SU-DHL-6 (cell line): ENCODE measurements at regions not wholly inside any gene's neighbourhood (a gene's known extent, or its start where the extent isn't known, plus 50 kb on each side); places are given as distances from the start of the nearest gene placed in this dataset.

Experiments
- H2AFZ ChIP-seq: fragments of 200-600 bp; sonication (generic); 2 replicates; pipeline ENCODE4 v1.6.1; 2014; ENCODE audit warnings: low read depth, mild to moderate bottlenecking, moderate library complexity, mixed read lengths, antibody characterized with exemption, low read length; ENCODE audit not compliant: severe bottlenecking
- H3F3A ChIP-seq: fragments of 200-600 bp; shearing (Covaris generic); 2 replicates; pipeline ENCODE4 v1.6.0; 2016; ENCODE audit warnings: antibody characterized with exemption, mild to moderate bottlenecking; ENCODE audit not compliant: insufficient read depth
- H3K27ac ChIP-seq: fragments of 200-600 bp; sonication (generic); 2 replicates; pipeline ENCODE4 v1.5.1; 2016; ENCODE audit warnings: low read depth, mild to moderate bottlenecking, low read length, moderate library complexity, mixed read lengths
- H3K27me3 ChIP-seq: fragments of 200-600 bp; sonication (generic), shearing (Covaris generic); 2 replicates; pipeline ENCODE4 v1.6.0; 2014; ENCODE audit warnings: mild to moderate bottlenecking, low read length
- H3K36me3 ChIP-seq: fragments of 200-600 bp; sonication (generic); 2 replicates; pipeline ENCODE4 v1.6.1; 2014; ENCODE audit warnings: mild to moderate bottlenecking, low read length, mixed read lengths
- H3K4me2 ChIP-seq: fragments of 300-600, 200-600 bp; shearing (Covaris generic), sonication (generic); 2 replicates; pipeline ENCODE4 v1.6.0; 2014; ENCODE audit warnings: low read length, low read depth, mild to moderate bottlenecking; ENCODE audit not compliant: poor library complexity, severe bottlenecking
- H3K4me3 ChIP-seq: fragments of 200-600 bp; sonication (generic); 2 replicates; pipeline ENCODE4 v1.5.1; 2014; ENCODE audit warnings: antibody characterized with exemption, low read length, mild to moderate bottlenecking, mixed read lengths; ENCODE audit not compliant: insufficient read depth, poor library complexity, severe bottlenecking
- H3K79me2 ChIP-seq: fragments of 200-600 bp; sonication (generic); 2 replicates; pipeline ENCODE4 v1.6.1; 2014; ENCODE audit warnings: mild to moderate bottlenecking, low read length, moderate library complexity; ENCODE audit not compliant: insufficient read depth
- H3K9ac ChIP-seq: fragments of 200-600 bp; sonication (generic); 2 replicates; pipeline ENCODE4 v1.7.0; 2014; ENCODE audit warnings: mild to moderate bottlenecking, low read length
- H3K9me2 ChIP-seq: fragments of 200-600 bp; sonication (generic); replicated peaks from 2 replicates; pipeline ENCODE4 v1.6.1; 2014; ENCODE audit warnings: low read length; ENCODE audit not compliant: insufficient read depth
- H3K9me3 ChIP-seq: fragments of 200-600 bp; sonication (generic); 2 replicates; pipeline ENCODE4 v1.6.1; 2014; ENCODE audit warnings: low read length, mixed read lengths; ENCODE audit not compliant: insufficient read depth
- H4K20me1 ChIP-seq: fragments of 200-600 bp; sonication (generic); 2 replicates; pipeline ENCODE4 v1.6.1; 2014; ENCODE audit warnings: low read depth, mild to moderate bottlenecking, antibody characterized with exemption, low read length, moderate library complexity, mixed read lengths
- EZH2phosphoT487 ChIP-seq: fragments of 200-600 bp; sonication (generic), shearing (Covaris generic); conservative IDR thresholded peaks from 2 replicates; pipeline ENCODE4 v1.6.1; 2018; ENCODE audit warnings: mild to moderate bottlenecking, antibody characterized with exemption, low read length, moderate library complexity, mixed read lengths
- TF ChIP-seq, protein P1 (sequence below): fragments of 200-600 bp; sonication (generic); IDR thresholded peaks from one replicate; pipeline ENCODE4 v1.5.1; 2017; ENCODE audit warnings: antibody characterized with exemption, mild to moderate bottlenecking, low read length, moderate library complexity; ENCODE audit not compliant: insufficient read depth, poor library complexity, severe bottlenecking

DNA sequence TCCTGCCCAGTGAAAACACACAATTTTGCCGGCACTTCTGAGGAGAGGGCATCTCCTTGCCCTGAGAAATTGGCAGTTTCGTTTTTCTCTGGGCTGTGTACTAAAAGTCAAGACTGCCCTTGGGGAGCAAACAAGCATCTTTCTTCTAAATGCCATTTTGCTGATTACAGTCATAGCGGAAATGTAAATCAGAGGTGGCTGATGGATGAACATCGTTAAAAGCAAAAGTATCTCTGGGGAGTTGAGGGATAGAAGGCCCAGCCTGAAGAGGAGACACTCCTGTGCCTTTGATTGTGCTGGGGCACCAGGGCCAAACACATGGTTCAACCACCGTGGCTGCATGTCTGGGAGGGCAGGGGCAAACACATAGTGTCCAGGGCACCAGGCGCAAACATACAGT is 49.8 kb downstream of the ABCC12 start:
- Histone ChIP-seq H3K27ac (no peak overlapping the region), H3K9me2 (no peaks in the 10 kb centered on the region), H3K9me3 (no peaks in the 10 kb centered on the region), H3K27me3 (no peaks in the 10 kb centered on the region), H3K79me2 (no peaks in the 10 kb centered on the region), H2AFZ (no peak overlapping the region), H3F3A (no peaks in the 10 kb centered on the region), H3K4me3 (no peak overlapping the region), H3K36me3 (no peaks in the 10 kb centered on the region), H3K9ac (no peak overlapping the region), H4K20me1 (no peaks in the 10 kb centered on the region), H3K4me2 (no peak overlapping the region)
- TF ChIP-seq, protein P1, sequence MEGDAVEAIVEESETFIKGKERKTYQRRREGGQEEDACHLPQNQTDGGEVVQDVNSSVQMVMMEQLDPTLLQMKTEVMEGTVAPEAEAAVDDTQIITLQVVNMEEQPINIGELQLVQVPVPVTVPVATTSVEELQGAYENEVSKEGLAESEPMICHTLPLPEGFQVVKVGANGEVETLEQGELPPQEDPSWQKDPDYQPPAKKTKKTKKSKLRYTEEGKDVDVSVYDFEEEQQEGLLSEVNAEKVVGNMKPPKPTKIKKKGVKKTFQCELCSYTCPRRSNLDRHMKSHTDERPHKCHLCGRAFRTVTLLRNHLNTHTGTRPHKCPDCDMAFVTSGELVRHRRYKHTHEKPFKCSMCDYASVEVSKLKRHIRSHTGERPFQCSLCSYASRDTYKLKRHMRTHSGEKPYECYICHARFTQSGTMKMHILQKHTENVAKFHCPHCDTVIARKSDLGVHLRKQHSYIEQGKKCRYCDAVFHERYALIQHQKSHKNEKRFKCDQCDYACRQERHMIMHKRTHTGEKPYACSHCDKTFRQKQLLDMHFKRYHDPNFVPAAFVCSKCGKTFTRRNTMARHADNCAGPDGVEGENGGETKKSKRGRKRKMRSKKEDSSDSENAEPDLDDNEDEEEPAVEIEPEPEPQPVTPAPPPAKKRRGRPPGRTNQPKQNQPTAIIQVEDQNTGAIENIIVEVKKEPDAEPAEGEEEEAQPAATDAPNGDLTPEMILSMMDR = no peak
- TF ChIP-seq EZH2phosphoT487 = no peak

DNA sequence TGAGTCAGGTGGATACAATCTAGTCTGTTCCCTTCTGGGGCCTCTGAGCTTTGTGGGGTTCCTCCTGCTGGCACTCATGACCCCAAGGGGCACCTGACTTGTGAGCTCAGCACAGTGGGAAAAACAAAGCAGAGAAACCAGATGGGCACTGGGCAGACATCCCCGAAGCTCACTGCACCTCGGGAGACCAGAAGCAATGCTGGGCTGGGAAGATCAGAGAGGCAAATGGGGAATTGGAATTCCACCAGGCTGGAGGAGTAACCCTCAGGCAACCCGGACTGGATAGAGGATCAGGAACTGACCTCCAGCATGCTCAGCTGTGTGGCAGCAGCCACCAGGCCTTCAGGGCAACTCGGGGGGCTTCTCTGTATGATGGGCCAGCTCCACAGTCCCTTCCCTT is 50.3 kb downstream of the ABCC12 start:
- Histone ChIP-seq H4K20me1 (no peaks in the 10 kb centered on the region), H2AFZ (no peak overlapping the region), H3K27ac (no peak overlapping the region), H3K9ac (no peak overlapping the region), H3K4me3 (no peak overlapping the region), H3K4me2 (no peak overlapping the region), H3K9me2 (no peaks in the 10 kb centered on the region), H3F3A (no peaks in the 10 kb centered on the region), H3K27me3 (no peaks in the 10 kb centered on the region), H3K9me3 (no peaks in the 10 kb centered on the region), H3K36me3 (no peaks in the 10 kb centered on the region), H3K79me2 (no peaks in the 10 kb centered on the region)
- TF ChIP-seq EZH2phosphoT487 = no peak
- TF ChIP-seq, protein P1 = no peak

DNA sequence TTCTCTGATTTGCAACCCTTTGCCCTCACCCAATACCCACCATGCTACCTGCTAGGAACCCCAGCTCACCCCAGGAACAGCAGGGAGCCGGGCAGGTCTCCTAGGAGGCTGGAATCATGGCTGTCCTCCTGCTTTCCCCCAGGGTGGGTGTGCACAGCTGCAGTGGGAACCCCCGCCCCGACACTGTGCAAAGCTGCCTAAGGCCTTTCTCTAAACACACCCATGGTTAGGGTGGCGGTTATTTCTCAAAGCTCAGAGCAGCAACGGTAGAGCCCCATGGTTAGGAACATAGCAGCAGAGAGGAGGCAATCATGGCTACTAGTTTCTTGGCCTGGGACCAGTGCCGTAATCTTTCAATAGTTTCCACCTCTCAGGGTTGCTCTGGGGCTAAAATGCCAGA is 52.2 kb downstream of the ABCC12 start:
- no peak overlapping the region for H3K9ac ChIP-seq
- no peaks in the 10 kb centered on the region for H3K36me3 ChIP-seq
- TF ChIP-seq EZH2phosphoT487 = no peak
- TF ChIP-seq, protein P1 = no peak
- no peaks in the 10 kb centered on the region for H3K27me3 ChIP-seq
- no peak overlapping the region for H3K4me3 ChIP-seq
- H3K9me3 ChIP-seq = no peaks in the 10 kb centered on the region
- no peak overlapping the region for H3K4me2 ChIP-seq
- no peaks in the 10 kb centered on the region for H4K20me1 ChIP-seq
- H3K27ac ChIP-seq = no peak overlapping the region
- no peaks in the 10 kb centered on the region for H3F3A ChIP-seq
- H3K79me2 ChIP-seq = no peaks in the 10 kb centered on the region
- H3K9me2 ChIP-seq = no peaks in the 10 kb centered on the region
- no peak overlapping the region for H2AFZ ChIP-seq
